ENCODE measurements at regions not wholly inside any gene's neighbourhood (a gene's known extent, or its start where the extent isn't known, plus 50 kb on each side); places are given as distances from the start of the nearest gene placed in this dataset.

DNA sequence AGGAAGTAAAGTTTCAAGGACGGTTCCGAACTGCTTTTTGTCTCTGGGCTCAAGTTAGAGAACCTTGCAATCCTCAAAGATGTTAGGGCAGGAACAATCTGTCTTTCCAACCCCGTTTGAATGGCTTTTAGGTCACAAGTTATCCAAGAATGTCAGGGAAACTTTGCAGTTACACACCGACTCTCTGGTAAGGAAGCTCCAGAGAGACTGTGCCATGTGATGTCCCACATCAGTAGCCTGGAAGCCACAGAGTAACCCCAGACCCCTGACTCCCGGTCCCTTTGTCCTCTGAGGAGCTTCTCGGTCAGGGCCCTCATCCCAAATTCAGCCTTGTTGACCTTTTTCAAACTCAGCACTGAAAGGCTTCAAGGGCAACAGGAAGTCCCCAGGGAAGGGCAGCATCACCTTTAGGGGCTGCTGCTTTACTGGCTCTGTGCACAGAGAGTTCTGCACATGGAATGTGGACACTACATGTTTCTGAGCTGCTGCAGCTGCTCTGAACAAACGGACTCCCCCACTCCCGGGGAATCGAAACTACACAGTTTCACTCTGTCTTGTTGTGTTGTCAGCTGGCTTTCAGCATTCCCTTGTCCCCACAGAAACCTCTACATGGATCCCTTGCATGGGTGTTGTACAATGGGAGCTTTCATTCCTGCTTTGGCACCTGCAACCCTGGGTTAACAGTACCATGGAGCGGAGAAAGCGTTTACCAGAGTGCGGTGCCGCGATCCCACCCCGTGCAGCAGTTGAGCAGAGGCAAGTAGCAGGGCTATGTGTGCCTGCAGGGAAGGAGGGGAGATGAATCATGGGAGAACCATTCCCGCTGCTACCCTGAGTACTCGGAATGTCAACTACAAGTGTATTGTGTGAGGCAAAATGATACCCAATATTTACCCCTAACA, 408.2 kb upstream of the THBS1 start (continued):
- TF ChIP-seq SRY (CRISPR knock-in tag; IDR thresholded peaks at IDR 0.05): no peak
- no peak for TF ChIP-seq MYPOP (CRISPR knock-in tag; IDR thresholded peaks at IDR 0.05)
- TF ChIP-seq IRX3 (CRISPR knock-in tag; IDR thresholded peaks at IDR 0.05; ENCODE audit: borderline replicate concordance, low read depth): no peak
- TF ChIP-seq CC2D1A (CRISPR knock-in tag; IDR thresholded peaks at IDR 0.05): no peak
- TF ChIP-seq KDM2A (CRISPR knock-in tag; IDR thresholded peaks at IDR 0.05; ENCODE audit: borderline replicate concordance, low read depth): no peak
- TF ChIP-seq ZNF703 (CRISPR knock-in tag; IDR thresholded peaks at IDR 0.05; ENCODE audit: borderline replicate concordance): no peak
- no peak for TF ChIP-seq ZBTB10 (CRISPR knock-in tag; IDR thresholded peaks at IDR 0.05; ENCODE audit: borderline replicate concordance)
- TF ChIP-seq ZNF652 (CRISPR knock-in tag; IDR thresholded peaks at IDR 0.05; ENCODE audit: borderline replicate concordance, low read depth): no peak
- no peak for TF ChIP-seq REST (IDR thresholded peaks at IDR 0.05; ENCODE audit: borderline replicate concordance in 1 of 2, low read depth in 1 of 2, low read length in 2 of 2)
- no peak for TF ChIP-seq ZNF589 (CRISPR knock-in tag; conservative IDR thresholded peaks at IDR 0.05)
- TF ChIP-seq KAT2B (IDR thresholded peaks at IDR 0.05; ENCODE audit: borderline replicate concordance, low read depth, low read length): no peak
- TF ChIP-seq ZNF678 (CRISPR knock-in tag; IDR thresholded peaks at IDR 0.05): no peak
- no peak for TF ChIP-seq TGIF2 (CRISPR knock-in tag; IDR thresholded peaks at IDR 0.05)
- TF ChIP-seq ZBTB38 (CRISPR knock-in tag; IDR thresholded peaks at IDR 0.05): peak; percentile 82
- no peak for TF ChIP-seq ZNF639 (CRISPR knock-in tag; conservative IDR thresholded peaks at IDR 0.05)
- no peak for TF ChIP-seq ZBTB7A (CRISPR knock-in tag; IDR thresholded peaks at IDR 0.05)
- no peak for TF ChIP-seq DR1 (CRISPR knock-in tag; IDR thresholded peaks at IDR 0.05)
- TF ChIP-seq ZNF709 (CRISPR knock-in tag; IDR thresholded peaks at IDR 0.05): no peak
- 0 out of 2 replicates have a peak, but pooled peaks have one; percentile 12 for TF ChIP-seq NR2C2 (CRISPR knock-in tag; IDR thresholded peaks at IDR 0.05; ENCODE audit: borderline replicate concordance)
- no peak for TF ChIP-seq KAT8 (CRISPR knock-in tag; IDR thresholded peaks at IDR 0.05)
- no peak for TF ChIP-seq ZSCAN21 (CRISPR knock-in tag; IDR thresholded peaks at IDR 0.05; ENCODE audit: borderline replicate concordance)
